ENCODE measurements at regions not wholly inside any gene's neighbourhood (a gene's known extent, or its start where the extent isn't known, plus 50 kb on each side); places are given as distances from the start of the nearest gene placed in this dataset.

GRCh38 chr11:23764286-23764685, 732.6 kb upstream of the LUZP2 start:
- Histone ChIP-seq H3K9me3 (ENCODE audit: insufficient read depth, low read depth) (0 out of 2 replicates have a peak, but pooled peaks cover 4% of the 10 kb centered on the region), H3K4me2 (no peak overlapping the region), H3K36me3 (ENCODE audit: low read depth) (no peaks in the 10 kb centered on the region), H3K27ac (no peak overlapping the region), H3K4me3 (no peak overlapping the region), H3K9me2 (ENCODE audit: insufficient read depth) (no peaks in the 10 kb centered on the region), H3F3A (ENCODE audit: insufficient read depth, low read depth) (no peaks in the 10 kb centered on the region), H3K4me1 (replicated peaks; ENCODE audit: insufficient read depth) (no peaks in the 10 kb centered on the region), H3K79me2 (ENCODE audit: low read depth) (no peaks in the 10 kb centered on the region), H2AFZ (no peak overlapping the region), H3K27me3 (ENCODE audit: insufficient read depth, low read depth) (no peaks in the 10 kb centered on the region), H4K20me1 (ENCODE audit: insufficient read depth) (no peaks in the 10 kb centered on the region)
- no TSS peak for BruUV-seq (replicated peaks)
- DNase-seq = no peak
- TF ChIP-seq EZH2 (IDR thresholded peaks at IDR 0.05; ENCODE audit: low read depth) (no peak), CTCF (conservative IDR thresholded peaks at IDR 0.05) (no peak)
- POLR2A ChIA-PET (ENCODE audit: unreplicated experiment) = no interaction called here
- CTCF ChIA-PET = no interaction called here
- intact Hi-C loops (cut with micrococcal nuclease; ENCODE audit: unreplicated experiment) = no loop called here

GRCh38 chr11:23765682-23766252, 731.1 kb upstream of the LUZP2 start:
- Histone ChIP-seq H3K4me3 (no peak overlapping the region), H3K27me3 (ENCODE audit: insufficient read depth, low read depth) (no peaks in the 10 kb centered on the region), H3K4me1 (replicated peaks; ENCODE audit: insufficient read depth) (no peaks in the 10 kb centered on the region), H2AFZ (no peak overlapping the region), H3K9me2 (ENCODE audit: insufficient read depth) (no peaks in the 10 kb centered on the region), H3K36me3 (ENCODE audit: low read depth) (no peaks in the 10 kb centered on the region), H3K27ac (no peak overlapping the region), H3F3A (ENCODE audit: insufficient read depth, low read depth) (no peaks in the 10 kb centered on the region), H4K20me1 (ENCODE audit: insufficient read depth) (no peaks in the 10 kb centered on the region), H3K79me2 (ENCODE audit: low read depth) (no peaks in the 10 kb centered on the region), H3K9me3 (ENCODE audit: insufficient read depth, low read depth) (0 out of 2 replicates have a peak, but pooled peaks cover 4% of the 10 kb centered on the region), H3K4me2 (no peak overlapping the region)
- ChIA-PET POLR2A (ENCODE audit: unreplicated experiment) (no interaction called here), CTCF (no interaction called here)
- no TSS peak for BruUV-seq (replicated peaks)
- TF ChIP-seq EZH2 (IDR thresholded peaks at IDR 0.05; ENCODE audit: low read depth) (no peak), CTCF (conservative IDR thresholded peaks at IDR 0.05) (no peak)
- DNase-seq = no peak
- intact Hi-C loops (cut with micrococcal nuclease; ENCODE audit: unreplicated experiment) = no loop called here

GRCh38 chr11:23767576-23767975, 729.3 kb upstream of the LUZP2 start:
- intact Hi-C loops (cut with micrococcal nuclease; ENCODE audit: unreplicated experiment) = no loop called here
- Histone ChIP-seq H3K4me1 (replicated peaks; ENCODE audit: insufficient read depth) (no peaks in the 10 kb centered on the region), H3K9me2 (ENCODE audit: insufficient read depth) (no peaks in the 10 kb centered on the region), H3K27me3 (ENCODE audit: insufficient read depth, low read depth) (no peaks in the 10 kb centered on the region), H3F3A (ENCODE audit: insufficient read depth, low read depth) (no peaks in the 10 kb centered on the region), H3K36me3 (ENCODE audit: low read depth) (no peaks in the 10 kb centered on the region), H3K4me2 (no peak overlapping the region), H3K9me3 (ENCODE audit: insufficient read depth, low read depth) (0 out of 2 replicates have a peak, but pooled peaks cover 4% of the 10 kb centered on the region), H3K27ac (no peak overlapping the region), H3K79me2 (ENCODE audit: low read depth) (no peaks in the 10 kb centered on the region), H4K20me1 (ENCODE audit: insufficient read depth) (no peaks in the 10 kb centered on the region), H3K4me3 (no peak overlapping the region), H2AFZ (no peak overlapping the region)
- CTCF ChIA-PET = no interaction called here
- POLR2A ChIA-PET (ENCODE audit: unreplicated experiment) = no interaction called here
- TF ChIP-seq EZH2 (IDR thresholded peaks at IDR 0.05; ENCODE audit: low read depth) (no peak), CTCF (conservative IDR thresholded peaks at IDR 0.05) (no peak)
- no peak for DNase-seq
- no TSS peak for BruUV-seq (replicated peaks)

Measured in PC-9 (cell line).